ENCODE measurements at regions not wholly inside any gene's neighbourhood (a gene's known extent, or its start where the extent isn't known, plus 50 kb on each side); places are given as distances from the start of the nearest gene placed in this dataset.

DNA sequence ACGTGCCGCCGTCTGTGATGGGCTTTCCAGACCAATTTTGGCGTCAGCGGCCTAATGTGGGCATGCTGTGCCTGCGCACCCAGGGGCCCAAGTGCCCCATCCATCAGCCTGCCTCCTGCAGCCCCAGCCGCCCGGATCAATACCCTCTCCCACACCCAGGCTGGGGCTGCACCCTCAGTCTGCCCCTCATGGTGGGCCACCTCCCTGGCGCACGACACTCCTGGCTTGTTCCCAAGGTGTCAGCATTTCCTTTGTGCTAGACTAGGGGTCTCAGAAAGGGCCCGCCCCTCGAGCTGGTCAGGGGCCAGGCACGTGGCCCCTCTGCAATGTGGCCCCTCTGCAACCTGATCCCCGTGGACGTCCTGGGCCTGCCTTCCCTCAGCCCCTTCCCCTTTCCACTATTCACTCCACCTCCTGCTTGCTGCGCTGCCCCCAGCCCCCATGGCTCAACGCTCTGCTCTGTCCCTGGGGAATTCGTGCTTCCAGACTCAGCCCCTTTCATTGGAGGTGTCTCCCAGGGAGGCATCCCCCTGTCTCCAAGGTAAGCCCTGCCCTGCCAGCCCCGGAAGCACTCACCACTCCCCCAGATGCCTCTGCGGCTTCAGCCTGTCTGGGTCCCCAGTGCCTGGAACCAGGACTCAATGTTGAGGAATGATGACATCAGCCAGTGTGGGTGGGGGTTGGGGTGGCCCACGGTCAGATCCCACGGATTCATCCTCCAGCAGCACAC, 130.8 kb downstream of the HMX1 start:
- Mint-ChIP-seq H3K4me1 (ENCODE audit: unreplicated experiment) (no peaks in the 10 kb centered on the region), H3K27me3 (ENCODE audit: unreplicated experiment) (peaks cover 8% of the 10 kb centered on the region), H3K36me3 (ENCODE audit: low read depth, unreplicated experiment) (no peaks in the 10 kb centered on the region), H3K9me3 (ENCODE audit: unreplicated experiment) (no peaks in the 10 kb centered on the region), H3K4me3 (ENCODE audit: unreplicated experiment) (no peak overlapping the region), H3K27ac (ENCODE audit: unreplicated experiment) (no peak overlapping the region)
- no peak for DNase-seq (ENCODE audit: low spot score)
- TF ChIP-seq, protein P1, sequence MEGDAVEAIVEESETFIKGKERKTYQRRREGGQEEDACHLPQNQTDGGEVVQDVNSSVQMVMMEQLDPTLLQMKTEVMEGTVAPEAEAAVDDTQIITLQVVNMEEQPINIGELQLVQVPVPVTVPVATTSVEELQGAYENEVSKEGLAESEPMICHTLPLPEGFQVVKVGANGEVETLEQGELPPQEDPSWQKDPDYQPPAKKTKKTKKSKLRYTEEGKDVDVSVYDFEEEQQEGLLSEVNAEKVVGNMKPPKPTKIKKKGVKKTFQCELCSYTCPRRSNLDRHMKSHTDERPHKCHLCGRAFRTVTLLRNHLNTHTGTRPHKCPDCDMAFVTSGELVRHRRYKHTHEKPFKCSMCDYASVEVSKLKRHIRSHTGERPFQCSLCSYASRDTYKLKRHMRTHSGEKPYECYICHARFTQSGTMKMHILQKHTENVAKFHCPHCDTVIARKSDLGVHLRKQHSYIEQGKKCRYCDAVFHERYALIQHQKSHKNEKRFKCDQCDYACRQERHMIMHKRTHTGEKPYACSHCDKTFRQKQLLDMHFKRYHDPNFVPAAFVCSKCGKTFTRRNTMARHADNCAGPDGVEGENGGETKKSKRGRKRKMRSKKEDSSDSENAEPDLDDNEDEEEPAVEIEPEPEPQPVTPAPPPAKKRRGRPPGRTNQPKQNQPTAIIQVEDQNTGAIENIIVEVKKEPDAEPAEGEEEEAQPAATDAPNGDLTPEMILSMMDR (IDR thresholded peaks at IDR 0.05; ENCODE audit: unreplicated experiment), result no peak

DNA sequence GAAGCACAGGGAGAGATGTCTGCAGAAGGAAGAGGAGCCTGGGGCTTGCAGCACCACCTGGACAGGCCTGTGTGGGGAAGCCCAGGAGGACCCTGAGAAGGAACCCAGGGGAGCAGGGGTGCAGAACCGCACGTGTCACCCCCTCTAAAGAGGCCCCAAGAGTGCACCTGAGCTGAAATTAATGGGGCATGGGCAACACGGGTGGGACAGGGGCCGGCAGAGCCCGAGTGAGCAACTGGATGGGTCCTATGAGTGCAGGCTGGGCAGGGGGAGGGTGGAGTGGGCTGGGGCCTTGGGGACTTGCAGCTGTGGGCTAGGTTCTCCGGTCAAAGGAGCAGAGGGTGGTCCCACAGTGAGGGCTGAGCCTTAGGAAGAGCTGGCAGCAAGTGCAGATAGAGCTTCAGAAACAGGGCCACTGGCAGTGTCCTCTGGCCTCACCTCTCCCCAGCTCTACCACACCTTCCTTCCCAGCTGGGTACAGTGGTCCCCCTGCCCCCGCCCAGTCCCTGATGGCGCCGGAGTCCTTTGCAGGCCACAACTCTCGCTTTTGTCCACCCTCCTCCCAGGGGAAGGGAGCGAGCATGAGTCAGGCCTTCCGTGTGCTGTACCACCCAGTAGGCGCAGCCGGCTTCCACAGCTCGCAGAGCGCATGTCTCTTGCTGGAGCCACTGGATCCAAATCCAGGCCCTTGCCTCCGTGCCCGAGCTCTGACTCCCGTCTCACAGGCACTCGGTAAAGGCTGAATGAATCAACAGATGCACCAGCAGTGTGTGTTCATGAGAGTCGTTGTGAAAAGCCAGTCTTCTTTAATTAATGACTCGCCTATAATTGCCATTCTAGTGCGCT, 131.6 kb downstream of the HMX1 start:
- DNase-seq (ENCODE audit: low spot score), result no peak
- H3K4me1 Mint-ChIP-seq (ENCODE audit: unreplicated experiment), result no peaks in the 10 kb centered on the region
- H3K4me3 Mint-ChIP-seq (ENCODE audit: unreplicated experiment), result no peak overlapping the region
- no peak overlapping the region for H3K27ac Mint-ChIP-seq (ENCODE audit: unreplicated experiment)
- peaks cover 8% of the 10 kb centered on the region for H3K27me3 Mint-ChIP-seq (ENCODE audit: unreplicated experiment)
- H3K9me3 Mint-ChIP-seq (ENCODE audit: unreplicated experiment), result no peaks in the 10 kb centered on the region
- TF ChIP-seq, protein P1 (IDR thresholded peaks at IDR 0.05; ENCODE audit: unreplicated experiment), result no peak
- no peaks in the 10 kb centered on the region for H3K36me3 Mint-ChIP-seq (ENCODE audit: low read depth, unreplicated experiment)

DNA sequence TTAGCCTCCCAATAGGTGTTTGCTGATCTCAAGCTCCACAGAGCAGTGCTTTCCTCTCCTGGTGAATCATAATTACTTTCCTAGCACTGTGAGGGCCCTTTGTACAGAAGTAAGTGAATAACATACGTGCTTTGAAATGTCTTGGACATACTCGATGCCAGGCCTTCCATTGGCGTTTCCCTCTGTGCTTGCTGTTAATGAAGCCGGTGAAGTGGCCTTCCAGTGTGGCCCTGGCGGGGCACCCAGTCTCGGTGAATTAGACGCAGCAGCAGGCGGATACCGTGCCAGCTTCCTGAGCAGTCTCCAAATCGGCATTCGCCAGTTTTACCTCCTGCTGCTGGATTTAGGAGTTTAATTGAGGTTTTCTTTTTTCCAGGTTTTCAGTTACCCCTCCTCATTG, 132.3 kb downstream of the HMX1 start:
- DNase-seq (ENCODE audit: low spot score), result no peak
- Mint-ChIP-seq H3K36me3 (ENCODE audit: low read depth, unreplicated experiment) (peaks cover 2% of the 10 kb centered on the region), H3K9me3 (ENCODE audit: unreplicated experiment) (no peaks in the 10 kb centered on the region), H3K4me1 (ENCODE audit: unreplicated experiment) (no peaks in the 10 kb centered on the region), H3K4me3 (ENCODE audit: unreplicated experiment) (no peak overlapping the region), H3K27me3 (ENCODE audit: unreplicated experiment) (peaks cover 8% of the 10 kb centered on the region), H3K27ac (ENCODE audit: unreplicated experiment) (no peak overlapping the region)
- TF ChIP-seq, protein P1 (IDR thresholded peaks at IDR 0.05; ENCODE audit: unreplicated experiment), result no peak

DNA sequence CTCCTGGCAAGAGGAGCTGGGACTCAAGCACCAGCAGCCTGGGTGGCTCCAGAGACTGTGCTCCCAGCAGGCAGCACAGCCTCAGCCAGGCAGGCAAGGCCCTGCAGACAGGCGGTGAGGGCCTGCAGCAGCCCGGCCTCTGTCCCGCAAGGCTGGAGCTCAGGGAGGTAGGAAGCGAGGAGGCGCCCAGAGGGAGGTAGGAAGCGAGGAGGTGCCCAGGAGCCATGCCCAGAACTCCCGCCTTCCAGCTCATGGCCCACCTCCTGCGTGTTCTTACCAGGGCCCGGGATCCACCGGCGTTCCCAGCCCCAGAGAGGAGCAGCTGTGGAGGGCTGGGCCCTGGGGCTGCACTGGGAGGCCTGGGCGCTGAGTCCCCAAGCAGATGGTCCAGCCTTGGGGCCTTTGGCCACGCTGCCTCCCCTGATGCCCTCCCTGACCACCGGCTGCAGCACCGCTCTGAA, 133.1 kb downstream of the HMX1 start:
- H3K4me1 Mint-ChIP-seq (ENCODE audit: unreplicated experiment), result no peaks in the 10 kb centered on the region
- H3K36me3 Mint-ChIP-seq (ENCODE audit: low read depth, unreplicated experiment), result peaks cover 7% of the 10 kb centered on the region
- TF ChIP-seq, protein P1 (IDR thresholded peaks at IDR 0.05; ENCODE audit: unreplicated experiment), result no peak
- H3K27me3 Mint-ChIP-seq (ENCODE audit: unreplicated experiment), result peaks cover 8% of the 10 kb centered on the region
- no peak for DNase-seq (ENCODE audit: low spot score)
- H3K4me3 Mint-ChIP-seq (ENCODE audit: unreplicated experiment), result no peak overlapping the region
- H3K27ac Mint-ChIP-seq (ENCODE audit: unreplicated experiment), result no peak overlapping the region
- H3K9me3 Mint-ChIP-seq (ENCODE audit: unreplicated experiment), result no peaks in the 10 kb centered on the region

Measured in endothelial cell (in vitro differentiated cells).